Gastrocnemius medialis (tissue), 4 donors: ENCODE measurements at regions not wholly inside any gene's neighbourhood (a gene's known extent, or its start where the extent isn't known, plus 50 kb on each side); places are given as distances from the start of the nearest gene placed in this dataset.

Experiments used
- CTCF ChIP-seq, 5 experiments: fragments of 450-650 bp in 3 of 5; fragments of 200-600 bp in 2 of 5; sonication (generic) in 2 of 5; IDR thresholded peaks in 4 of 5; conservative IDR thresholded peaks in 1 of 5; 1 replicate in 4 of 5; 2 replicates in 1 of 5; pipeline ENCODE4 v1.5.1; 2016 to 2019; ENCODE audit warnings: antibody characterized with exemption in 5 of 5, mild to moderate bottlenecking in 3 of 5, moderate library complexity in 3 of 5
- POLR2A ChIP-seq, 2 donors: fragments of 450-650 bp; IDR thresholded peaks; one replicate each; pipeline ENCODE4 v1.6.1; 2017; ENCODE audit warnings: antibody characterized with exemption in 2 of 2, mild to moderate bottlenecking in 2 of 2, moderate library complexity in 2 of 2

GRCh38 chr12:59164226-59164625 lies 243.9 kb upstream of the LRIG3 start:
- TF ChIP-seq POLR2A (IDR thresholded peaks at IDR 0.05) (no peak), CTCF (IDR thresholded peaks at IDR 0.05 in 4 of 5, conservative IDR thresholded peaks at IDR 0.05 in 1 of 5) (no peak)
